ENCODE measurements at regions not wholly inside any gene's neighbourhood (a gene's known extent, or its start where the extent isn't known, plus 50 kb on each side); places are given as distances from the start of the nearest gene placed in this dataset.

GRCh38 chr1:193310564-193310963 lies 124.2 kb upstream of the B3GALT2 start:
- no peak for DNase-seq

GRCh38 chr1:193309936-193310475 lies 123.6 kb upstream of the B3GALT2 start:
- no peak for DNase-seq

- DNase-seq = no peak
Observed at GRCh38 chr1:193308438-193308837, 122.0 kb upstream of the B3GALT2 start.

GRCh38 chr1:193306430-193306829 lies 120.0 kb upstream of the B3GALT2 start:
- no peak for DNase-seq
